T-helper 17 cell (primary cell): ENCODE measurements at regions not wholly inside any gene's neighbourhood (a gene's known extent, or its start where the extent isn't known, plus 50 kb on each side); places are given as distances from the start of the nearest gene placed in this dataset.
"Not testable (repeated sequence)": the region's sequence is repeated elsewhere in the genome, so short reads cannot be mapped to it uniquely, and the experiment has no call there.

Source experiments
- ATAC-seq: fragments of 150-1000 bp; cut with Tn5 transposase; 2 replicates; pipeline ENCODE4 v1.10.0; 2021; ENCODE audit warnings: mild to moderate bottlenecking, moderate library complexity
- DNase-seq, 3 donors: peaks; one replicate each; pipeline versions ENCODE4 v3.0.0 to v3.0.0-alpha.2; 2020 to 2021
- H3K9me3 ChIP-seq: one replicate; pipeline ENCODE4 v1.7.0; 2013; ENCODE audit warnings: low read length, mild to moderate bottlenecking; ENCODE audit not compliant: control insufficient read depth, poor library complexity, severe bottlenecking
- H3K27ac Mint-ChIP-seq: one replicate; pipeline ENCODE4 v1.8.0; 2022; ENCODE audit warnings: mild to moderate bottlenecking, moderate library complexity, mixed read lengths
- H3K27me3 Mint-ChIP-seq: one replicate; pipeline ENCODE4 v1.8.0; 2022; ENCODE audit warnings: mixed read lengths
- H3K36me3 Mint-ChIP-seq: one replicate; pipeline ENCODE4 v1.8.0; 2022; ENCODE audit warnings: low read depth, mixed read lengths
- H3K4me1 Mint-ChIP-seq: one replicate; pipeline ENCODE4 v1.8.0; 2022; ENCODE audit warnings: mild to moderate bottlenecking, mixed read lengths
- H3K4me3 Mint-ChIP-seq: one replicate; pipeline ENCODE4 v1.8.0; 2022; ENCODE audit warnings: mild to moderate bottlenecking, moderate library complexity, mixed read lengths

- H3K4me3 Mint-ChIP-seq, H3K27me3 Mint-ChIP-seq, DNase-seq, H3K4me1 Mint-ChIP-seq, H3K9me3 ChIP-seq, H3K36me3 Mint-ChIP-seq, H3K27ac Mint-ChIP-seq, ATAC-seq: not testable (repeated sequence)
Measured at GRCh38 chr20:30911832-30912660, 345.4 kb upstream of the DEFB115 start.

GRCh38 chr20:30912661-30913026, 344.8 kb upstream of the DEFB115 start:
- H3K4me3 Mint-ChIP-seq, H3K36me3 Mint-ChIP-seq, H3K27ac Mint-ChIP-seq, H3K9me3 ChIP-seq, DNase-seq, H3K27me3 Mint-ChIP-seq, H3K4me1 Mint-ChIP-seq, ATAC-seq: not testable (repeated sequence)

- not testable (repeated sequence) for H3K27me3 Mint-ChIP-seq, H3K36me3 Mint-ChIP-seq, ATAC-seq, H3K27ac Mint-ChIP-seq, H3K9me3 ChIP-seq, H3K4me1 Mint-ChIP-seq, H3K4me3 Mint-ChIP-seq, DNase-seq
Measured at GRCh38 chr20:30916404-30916803, 341.1 kb upstream of the DEFB115 start.

- no peaks in the 10 kb centered on the region for H3K4me1 Mint-ChIP-seq
- no peak overlapping the region for H3K4me3 Mint-ChIP-seq
- ATAC-seq (no peak), DNase-seq (no peak)
- no peak overlapping the region for H3K27ac Mint-ChIP-seq
- no peaks in the 10 kb centered on the region for H3K9me3 ChIP-seq
- H3K36me3 Mint-ChIP-seq: peaks cover 2% of the 10 kb centered on the region
- no peaks in the 10 kb centered on the region for H3K27me3 Mint-ChIP-seq
Measured at GRCh38 chr20:30919514-30920188, 337.8 kb upstream of the DEFB115 start.

DNA sequence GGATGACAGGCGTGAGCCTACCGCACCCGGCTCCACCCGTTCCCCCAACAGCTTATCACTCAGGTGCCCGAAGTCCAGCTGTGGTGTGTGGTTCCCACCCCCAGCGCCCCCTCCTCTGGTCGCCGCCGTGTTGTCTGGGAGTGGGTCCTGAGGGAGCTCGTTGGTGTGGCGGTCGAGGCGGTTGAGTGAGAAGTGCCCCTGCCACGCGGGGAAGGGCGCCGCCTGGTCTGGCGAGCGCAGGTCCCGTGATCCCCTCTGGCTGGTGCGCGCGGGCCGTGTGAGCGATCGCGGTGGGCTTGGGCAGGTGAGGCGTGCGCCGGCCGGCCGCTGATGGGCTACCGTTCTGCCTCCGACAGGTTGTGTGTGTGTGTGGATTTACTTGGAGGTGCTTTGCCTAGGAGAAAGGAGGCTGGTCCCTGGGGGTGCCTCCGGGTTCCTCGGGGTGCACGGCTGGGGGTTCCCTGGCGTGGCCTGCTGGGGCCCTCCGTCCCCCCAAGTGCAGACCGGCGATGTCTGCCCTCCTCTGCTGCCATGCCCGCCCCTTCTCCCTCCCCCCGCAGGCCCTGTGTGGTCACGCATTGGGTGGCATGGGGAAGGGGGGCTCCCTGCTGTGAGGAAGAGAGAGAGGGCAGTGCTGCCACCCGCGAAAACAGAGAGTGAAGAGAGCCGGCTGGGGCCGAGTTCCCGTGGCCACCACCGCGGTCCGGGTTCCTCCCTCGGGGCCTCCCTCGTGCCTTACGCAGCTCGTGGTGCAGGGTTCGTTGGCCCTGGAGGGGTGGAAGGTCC, 336.0 kb upstream of the DEFB115 start:
- Mint-ChIP-seq H3K4me3 (peak overlapping the region; percentile 8), H3K27ac (no peak overlapping the region), H3K4me1 (no peaks in the 10 kb centered on the region), H3K36me3 (peaks cover 2% of the 10 kb centered on the region), H3K27me3 (no peaks in the 10 kb centered on the region)
- H3K9me3 ChIP-seq: no peaks in the 10 kb centered on the region
- ATAC-seq (no peak), DNase-seq (no peak)

- no peaks in the 10 kb centered on the region for H3K9me3 ChIP-seq
- no peaks in the 10 kb centered on the region for H3K4me1 Mint-ChIP-seq
- H3K27me3 Mint-ChIP-seq: no peaks in the 10 kb centered on the region
- H3K36me3 Mint-ChIP-seq: peaks cover 2% of the 10 kb centered on the region
- ATAC-seq: no peak
- DNase-seq: no peak
- no peak overlapping the region for H3K27ac Mint-ChIP-seq
- H3K4me3 Mint-ChIP-seq: no peak overlapping the region
Measured at GRCh38 chr20:30922129-30922528, 335.3 kb upstream of the DEFB115 start.

- H3K27me3 Mint-ChIP-seq: no peaks in the 10 kb centered on the region
- ATAC-seq: no peak
- no peaks in the 10 kb centered on the region for H3K4me1 Mint-ChIP-seq
- no peak overlapping the region for H3K27ac Mint-ChIP-seq
- no peak for DNase-seq
- no peaks in the 10 kb centered on the region for H3K9me3 ChIP-seq
- H3K4me3 Mint-ChIP-seq: no peak overlapping the region
- H3K36me3 Mint-ChIP-seq: no peaks in the 10 kb centered on the region
Measured at GRCh38 chr20:30937790-30938189, 319.7 kb upstream of the DEFB115 start.

DNA sequence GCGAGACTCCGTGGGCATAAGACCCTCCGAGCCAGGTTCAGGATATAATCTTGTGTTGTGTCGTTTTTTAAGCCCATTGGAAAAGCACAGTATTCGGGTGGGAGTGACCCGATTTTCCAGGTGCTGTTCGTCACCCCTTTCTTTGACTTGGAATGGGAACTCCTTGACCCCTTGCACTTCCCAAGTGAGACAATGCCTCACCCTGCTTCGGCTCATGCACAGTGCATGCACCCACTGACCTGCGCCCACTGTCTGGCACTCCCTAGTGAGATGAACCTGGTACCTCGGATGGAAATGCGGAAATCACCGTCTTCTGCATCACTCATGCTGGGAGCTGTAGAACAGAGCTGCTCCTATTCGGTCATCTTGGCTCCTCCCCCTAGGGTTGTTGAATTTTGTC, 307.7 kb upstream of the DEFB115 start:
- Mint-ChIP-seq H3K4me3 (no peak overlapping the region), H3K27me3 (no peaks in the 10 kb centered on the region), H3K4me1 (no peaks in the 10 kb centered on the region), H3K27ac (no peak overlapping the region), H3K36me3 (no peaks in the 10 kb centered on the region)
- DNase-seq (no peak), ATAC-seq (no peak)
- H3K9me3 ChIP-seq: peaks cover 3% of the 10 kb centered on the region

- not testable (repeated sequence) for H3K4me1 Mint-ChIP-seq, H3K27ac Mint-ChIP-seq, H3K27me3 Mint-ChIP-seq, ATAC-seq, H3K9me3 ChIP-seq, H3K36me3 Mint-ChIP-seq, H3K4me3 Mint-ChIP-seq, DNase-seq
Measured at GRCh38 chr20:30951088-30951487, 306.4 kb upstream of the DEFB115 start.

DNA sequence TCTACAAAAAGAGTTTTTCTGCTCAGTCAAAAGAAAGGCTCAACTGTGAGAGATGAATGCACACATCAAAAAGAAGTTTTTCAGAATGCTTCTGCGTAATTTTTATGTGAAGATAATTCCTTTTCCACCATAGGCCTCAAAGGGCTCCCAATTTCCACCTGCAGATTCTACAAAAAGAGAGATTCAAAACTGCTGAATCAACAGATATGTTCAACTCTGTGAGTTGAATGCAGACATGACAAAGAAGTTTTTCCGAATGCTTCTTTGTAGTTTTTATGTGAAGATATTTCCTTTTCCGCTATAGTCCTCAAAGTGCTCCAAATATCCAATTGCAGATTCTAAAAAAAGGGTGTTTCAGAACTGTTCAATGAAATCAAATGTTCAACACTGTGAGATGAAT, 300.8 kb upstream of the DEFB115 start:
- H3K9me3 ChIP-seq, ATAC-seq, H3K36me3 Mint-ChIP-seq, H3K4me1 Mint-ChIP-seq, DNase-seq, H3K4me3 Mint-ChIP-seq, H3K27ac Mint-ChIP-seq, H3K27me3 Mint-ChIP-seq: not testable (repeated sequence)

DNA sequence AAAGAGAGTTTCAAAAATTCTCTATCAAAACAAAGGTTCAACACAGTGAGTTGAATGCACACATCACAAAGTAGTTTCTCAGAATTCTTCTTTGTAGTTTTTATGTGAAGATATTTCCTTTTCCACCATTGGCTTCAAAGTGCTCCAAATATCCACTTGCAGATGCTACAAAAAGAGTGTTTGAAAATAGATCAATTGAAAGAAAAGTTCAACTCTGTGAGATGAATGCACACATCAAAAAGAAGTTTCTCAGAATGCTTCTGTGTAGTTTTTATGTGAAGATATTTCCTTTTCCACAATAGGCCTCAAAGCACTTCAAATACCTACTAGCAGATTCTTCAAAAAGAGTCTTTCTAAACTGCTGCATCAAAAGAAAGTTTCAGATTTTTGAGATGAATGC, 298.3 kb upstream of the DEFB115 start:
- H3K4me3 Mint-ChIP-seq, H3K27me3 Mint-ChIP-seq: not testable (repeated sequence)

GRCh38 chr20:30963591-30963990, 293.9 kb upstream of the DEFB115 start:
- ATAC-seq (no peak), DNase-seq (no peak)
- Mint-ChIP-seq H3K27me3 (no peaks in the 10 kb centered on the region), H3K36me3 (no peaks in the 10 kb centered on the region), H3K27ac (no peak overlapping the region), H3K4me1 (no peaks in the 10 kb centered on the region), H3K4me3 (no peak overlapping the region)
- no peaks in the 10 kb centered on the region for H3K9me3 ChIP-seq

More for the DNA sequence above, 298.3 kb upstream of the DEFB115 start:
- not testable (repeated sequence) for H3K36me3 Mint-ChIP-seq, H3K9me3 ChIP-seq, H3K27ac Mint-ChIP-seq, H3K4me1 Mint-ChIP-seq, DNase-seq, ATAC-seq

- not testable (repeated sequence) for H3K27me3 Mint-ChIP-seq, H3K9me3 ChIP-seq, H3K36me3 Mint-ChIP-seq, H3K4me3 Mint-ChIP-seq, ATAC-seq, H3K27ac Mint-ChIP-seq, H3K4me1 Mint-ChIP-seq, DNase-seq
Measured at GRCh38 chr20:30975859-30976258, 281.6 kb upstream of the DEFB115 start.
